Right ventricle myocardium inferior (tissue), 1 donor: ENCODE measurements at regions not wholly inside any gene's neighbourhood (a gene's known extent, or its start where the extent isn't known, plus 50 kb on each side); places are given as distances from the start of the nearest gene placed in this dataset.

Experiments
- ATAC-seq: fragments of 200-7000 bp; cut with Tn5 transposase; one replicate; pipeline ENCODE4 v1.9.1; 2020; ENCODE audit warnings: mild to moderate bottlenecking, moderate library complexity
- DNase-seq: peaks from one replicate; pipeline ENCODE4 v3.0.0; 2021; ENCODE audit errors: missing footprints
- intact Hi-C: fragments of 100-400 bp; cut with DNase I; formaldehyde crosslinking; loops from one replicate; pipeline ENCODE4 v1.11.0; 2022
- donor health status: DM: no; HTN: yes; CAD: no; lungs with severe emphysema.

DNA sequence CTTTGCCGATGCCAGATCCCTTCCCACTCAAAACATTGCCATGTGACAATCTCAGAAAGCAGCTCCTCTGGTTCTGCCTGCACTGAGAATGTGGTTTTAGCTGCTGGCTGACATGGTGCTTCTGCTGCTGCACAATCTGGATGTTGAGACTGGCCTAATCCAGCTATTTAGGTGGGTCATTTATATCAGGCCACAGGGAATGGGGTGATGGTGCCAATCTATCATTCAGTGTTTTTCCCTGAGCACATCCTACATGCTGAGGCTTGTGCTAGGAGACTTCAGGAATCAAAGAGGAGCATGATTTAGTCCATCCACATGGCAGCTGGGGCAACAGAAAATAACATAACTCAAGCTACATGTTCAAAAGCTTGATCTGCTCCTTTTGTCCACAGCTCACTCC is 144.7 kb downstream of the CYRIA start:
- ATAC-seq = no peak
- intact Hi-C loops = no loop called here
- DNase-seq = no peak

GRCh38 chr2:16515696-16516095 is 149.9 kb downstream of the CYRIA start:
- no peak for DNase-seq
- intact Hi-C loops = no loop called here
- ATAC-seq = no peak

GRCh38 chr2:16513626-16514025 is 152.0 kb downstream of the CYRIA start:
- intact Hi-C loops = no loop called here
- DNase-seq = no peak

GRCh38 chr2:16511041-16511440 is 154.6 kb downstream of the CYRIA start:
- intact Hi-C loops = no loop called here
- ATAC-seq (no peak), DNase-seq (no peak)

More at GRCh38 chr2:16513626-16514025, 152.0 kb downstream of the CYRIA start:
- no peak for ATAC-seq

DNA sequence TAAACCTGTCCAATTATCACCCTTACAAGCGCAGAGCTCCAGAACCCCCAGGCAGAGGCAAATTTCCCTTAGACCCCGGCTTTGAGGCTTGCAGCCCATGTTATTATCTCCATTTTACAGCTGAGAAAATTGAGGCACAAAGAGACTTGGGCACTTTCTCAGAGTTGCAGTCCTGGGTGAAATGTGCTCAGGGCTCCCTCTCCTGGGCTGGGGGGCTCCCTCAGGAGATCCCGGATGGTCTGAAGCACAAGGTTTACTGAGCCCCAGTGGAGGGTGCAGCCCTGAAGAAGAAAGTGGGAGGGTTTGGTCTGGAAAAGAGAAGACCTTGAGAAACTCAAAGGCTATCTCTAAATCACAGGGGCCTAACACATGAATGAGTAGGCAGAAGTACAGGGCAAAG is 156.6 kb downstream of the CYRIA start:
- intact Hi-C loops = loop anchor here (5.0 kb wide), 1 partner anchor 572 kb away; no protein-coding TSS in a partner anchor
- DNase-seq (no peak), ATAC-seq (no peak)

GRCh38 chr2:16508490-16508851 is 157.2 kb downstream of the CYRIA start:
- intact Hi-C loops = loop anchor here (1.0 to 5.0 kb wide), 2 partner anchors 571 to 871 kb away; no protein-coding TSS in a partner anchor
- ATAC-seq = no peak
- no peak for DNase-seq

DNA sequence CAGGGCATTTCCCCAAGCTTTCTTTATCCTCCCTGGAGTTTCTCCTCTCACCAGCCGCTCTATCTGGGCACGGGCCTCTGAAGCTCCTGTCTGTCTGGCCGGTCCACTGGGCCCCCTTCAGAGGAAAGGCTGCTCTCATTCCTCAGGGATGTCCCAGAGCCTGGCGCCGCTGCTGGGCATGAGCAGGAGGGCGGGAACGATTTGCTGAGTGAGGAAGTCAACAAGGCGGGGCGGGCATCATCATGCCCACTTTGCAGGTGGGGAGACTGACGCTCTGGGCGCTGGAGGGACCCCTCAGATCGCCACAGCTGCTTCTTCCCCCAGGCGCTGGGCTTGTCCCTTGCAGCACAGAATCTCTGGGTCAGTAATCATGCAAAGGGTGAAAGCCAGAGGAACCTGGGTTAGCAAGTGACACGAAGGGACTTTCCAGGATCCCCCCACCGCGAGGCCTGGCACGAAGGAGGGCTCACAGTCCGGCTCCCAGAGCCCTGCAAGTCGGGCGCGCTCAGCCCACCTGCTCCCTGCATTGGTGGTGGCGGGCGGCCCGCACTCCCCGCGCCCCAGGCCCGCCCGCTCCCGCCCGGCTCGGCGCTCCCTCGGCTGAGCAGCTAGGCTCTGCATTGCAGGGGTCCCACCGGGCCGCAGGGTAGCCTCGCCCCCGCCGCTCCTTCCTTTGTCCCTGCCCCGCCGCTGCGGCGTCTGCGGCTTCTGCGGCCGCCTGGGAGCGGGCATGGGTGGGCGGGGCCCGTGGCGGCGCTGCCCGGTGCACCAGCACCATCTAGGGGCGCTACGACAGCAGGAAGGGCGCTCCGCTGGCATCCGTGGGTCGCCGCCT is 157.8 kb downstream of the CYRIA start:
- ATAC-seq = peak; percentile 82
- intact Hi-C loops = loop anchor here (1.0 to 5.0 kb wide), 2 partner anchors 571 to 871 kb away; no protein-coding TSS in a partner anchor
- peak; percentile 56 for DNase-seq

GRCh38 chr2:16506366-16506765 is 159.3 kb downstream of the CYRIA start:
- ATAC-seq (no peak), DNase-seq (no peak)
- intact Hi-C loops = loop anchor here (5.0 kb wide), 1 partner anchor 569 kb away; no protein-coding TSS in a partner anchor

DNA sequence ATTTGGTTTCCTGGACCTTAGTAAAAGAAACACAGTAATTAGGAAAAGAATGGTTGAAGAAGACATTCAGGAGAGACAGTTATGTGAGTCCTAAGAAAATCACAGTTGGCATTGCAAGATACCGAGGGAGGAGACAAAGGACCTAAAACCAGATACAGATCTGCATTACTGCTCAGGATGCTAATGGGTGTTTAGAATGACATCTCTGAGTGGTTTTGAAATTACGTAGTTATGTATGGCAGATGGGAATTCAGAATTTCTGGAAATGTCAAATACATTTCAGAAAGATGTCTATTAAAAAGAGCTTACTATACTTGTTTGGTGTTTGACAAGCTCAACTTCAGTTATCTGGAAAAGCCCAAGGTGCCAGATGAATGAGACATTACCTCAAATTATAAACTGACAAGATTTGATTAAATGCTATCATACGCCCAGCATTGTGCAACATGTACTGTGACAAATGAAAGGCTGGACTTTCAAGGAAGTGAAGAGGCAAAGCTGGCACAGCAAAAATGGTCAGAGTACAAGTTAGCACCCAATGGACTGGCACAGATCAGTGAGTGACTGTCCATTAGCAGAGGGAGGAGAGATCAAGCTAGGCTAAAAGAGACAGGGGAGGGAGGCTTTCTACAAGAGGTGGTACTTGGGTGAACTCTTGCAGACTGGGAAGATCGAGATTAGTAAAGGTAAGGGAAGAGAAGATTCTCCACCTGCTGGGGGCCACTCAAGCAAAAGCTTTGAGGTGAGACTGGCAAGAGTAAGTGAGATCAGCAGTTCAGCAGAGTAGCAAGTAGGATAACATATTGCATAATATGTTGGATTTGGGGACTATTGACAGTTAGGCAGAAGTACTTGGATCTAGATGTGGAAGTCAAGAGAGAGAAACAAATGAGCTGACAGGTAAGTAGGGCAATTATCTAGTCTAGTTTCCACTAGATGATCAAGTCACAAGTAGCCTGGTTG is 168.9 kb downstream of the CYRIA start:
- intact Hi-C loops = no loop called here
- DNase-seq (no peak), ATAC-seq (no peak)

GRCh38 chr2:16495509-16496208 is 170.0 kb downstream of the CYRIA start:
- no peak for DNase-seq
- ATAC-seq = no peak
- intact Hi-C loops = no loop called here

- DNase-seq = no peak
- ATAC-seq = no peak
- intact Hi-C loops = no loop called here
These were observed 170.7 kb downstream of the CYRIA start for GRCh38 chr2:16494836-16495508.

- intact Hi-C loops = no loop called here
- ATAC-seq (no peak), DNase-seq (no peak)
These were observed 171.8 kb downstream of the CYRIA start for GRCh38 chr2:16493788-16494187.

GRCh38 chr2:16487686-16488085 is 177.9 kb downstream of the CYRIA start:
- intact Hi-C loops = loop anchor here (5.0 kb wide), 2 partner anchors 545 to 850 kb away; partner anchors contain the start of gene MYCN
- ATAC-seq = no peak
- DNase-seq = no peak

GRCh38 chr2:16485251-16485650 is 180.4 kb downstream of the CYRIA start:
- ATAC-seq (no peak), DNase-seq (no peak)
- intact Hi-C loops = loop anchor here (5.0 kb wide), 2 partner anchors 543 to 848 kb away; partner anchors contain the start of gene MYCN

- intact Hi-C loops = no loop called here
- ATAC-seq (no peak), DNase-seq (no peak)
These were observed 183.2 kb downstream of the CYRIA start for GRCh38 chr2:16482460-16482859.

GRCh38 chr2:16481351-16481750 is 184.3 kb downstream of the CYRIA start:
- DNase-seq (no peak), ATAC-seq (no peak)
- intact Hi-C loops = no loop called here

DNA sequence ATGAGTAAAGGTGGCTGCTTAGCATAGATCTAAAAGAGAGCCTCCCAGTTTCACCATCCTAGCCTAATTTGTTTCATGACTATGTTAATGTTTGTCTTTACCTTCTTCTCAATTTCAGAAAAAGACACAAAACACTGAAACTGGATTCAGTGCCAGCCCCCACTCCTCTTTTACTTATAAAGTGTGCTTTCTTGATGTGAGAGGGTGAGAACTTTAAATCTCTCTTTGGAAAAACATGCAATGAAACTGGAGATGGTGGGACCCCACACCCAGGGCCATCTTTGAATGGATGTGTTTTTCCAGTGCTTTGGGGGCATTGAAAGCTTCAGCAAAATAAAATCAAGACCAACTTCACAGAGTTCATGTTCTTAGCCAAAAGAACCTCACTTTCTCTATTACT is 185.9 kb downstream of the CYRIA start:
- no peak for ATAC-seq
- DNase-seq = no peak
- intact Hi-C loops = no loop called here

DNA sequence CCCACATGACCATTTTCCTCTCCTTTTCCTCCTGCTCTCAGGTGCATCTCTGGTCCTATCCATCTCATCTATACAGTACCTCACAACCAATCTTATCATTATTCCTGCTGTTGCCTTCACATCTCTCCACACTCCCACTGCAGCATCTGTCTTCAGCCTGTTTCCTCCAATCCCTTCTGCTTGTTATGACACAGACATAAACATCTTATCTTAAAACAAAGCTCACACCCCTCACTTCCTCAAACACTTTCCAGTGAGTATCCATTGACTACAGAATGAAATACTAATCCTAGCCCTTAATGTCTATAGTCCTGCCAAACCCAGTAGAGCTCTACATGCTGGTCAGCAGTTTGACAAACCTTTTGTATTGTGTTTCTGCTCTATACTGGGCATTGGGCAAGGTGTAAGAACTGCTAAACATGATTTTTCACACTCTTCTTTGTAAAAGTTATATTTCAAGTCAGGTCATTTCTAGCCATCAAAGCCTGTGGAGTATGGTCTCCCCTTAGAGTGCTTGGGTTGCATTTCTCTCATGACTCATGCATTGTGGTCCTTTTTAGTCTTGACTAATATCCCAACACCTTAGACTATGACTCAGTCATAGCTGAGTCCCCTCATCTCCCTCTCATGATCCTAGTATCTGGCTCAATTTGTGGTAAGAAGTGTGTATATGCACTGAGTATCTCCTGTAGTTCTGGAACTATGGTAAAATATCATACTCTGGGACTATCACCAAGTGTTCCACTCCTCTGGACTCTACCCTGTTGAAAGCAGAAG is 187.0 kb downstream of the CYRIA start:
- intact Hi-C loops = no loop called here
- ATAC-seq (no peak), DNase-seq (no peak)
